H1 (cell line): ENCODE measurements at regions not wholly inside any gene's neighbourhood (a gene's known extent, or its start where the extent isn't known, plus 50 kb on each side); places are given as distances from the start of the nearest gene placed in this dataset.

Experiments used
- CTCF ChIA-PET: fragments of 300-600 bp; sonication (Branson Sonifier 250); formaldehyde crosslinking; loops from one replicate; lab custom pipeline; 2021; ENCODE audit not compliant: partially characterized antibody; lab: Charles Lee
- POLR2A ChIA-PET: fragments of 300-600 bp; sonication (Branson Sonifier 250); formaldehyde crosslinking; loops from one replicate; lab custom pipeline; 2021; ENCODE audit warnings: inconsistent platforms; ENCODE audit not compliant: partially characterized antibody; lab: Charles Lee
- DNase-seq, 2 experiments: peaks; one replicate each; pipeline versions ENCODE4 v3.0.0 to v3.0.0-alpha.2; 2010 to 2022; ENCODE audit warnings: low spot score in 2 of 2, low read depth in 1 of 2, mixed read lengths in 1 of 2
- FAIRE-seq: peaks from 2 replicates; lab custom pipeline; 2011; peaks lifted over from hg19 to GRCh38; lab: Jason Lieb, UNC
- H2AFZ ChIP-seq: 2 replicates; pipeline ENCODE4 v1.8.1; 2012; ENCODE audit warnings: low read length, inconsistent platforms
- H2AK5ac ChIP-seq: 2 replicates; pipeline ENCODE4 v1.6.1; 2013; ENCODE audit warnings: low read depth, low read length
- H2BK120ac ChIP-seq: replicated peaks from 2 replicates; pipeline ENCODE3; 2013; ENCODE audit warnings: low read depth, low read length, inconsistent platforms
- H2BK12ac ChIP-seq: 2 replicates; pipeline ENCODE4 v1.6.1; 2013; ENCODE audit warnings: low read depth, low read length
- H2BK15ac ChIP-seq: 2 replicates; pipeline ENCODE4 v1.6.1; 2013; ENCODE audit warnings: low read length
- H2BK20ac ChIP-seq: 2 replicates; pipeline ENCODE4 v1.6.1; 2013; ENCODE audit warnings: low read length
- H2BK5ac ChIP-seq: 2 replicates; pipeline ENCODE4 v1.6.1; 2013; ENCODE audit warnings: low read depth, low read length
- H3K14ac ChIP-seq: 2 replicates; pipeline ENCODE4 v1.6.1; 2013; ENCODE audit warnings: inconsistent platforms; ENCODE audit not compliant: insufficient read length
- H3K18ac ChIP-seq: 2 replicates; pipeline ENCODE4 v1.6.1; 2013; ENCODE audit warnings: low read length; ENCODE audit errors: extremely low read depth
- H3K23ac ChIP-seq: 2 replicates; pipeline ENCODE4 v1.6.1; 2013; ENCODE audit warnings: inconsistent platforms; ENCODE audit not compliant: insufficient read length
- H3K23me2 ChIP-seq: 2 replicates; pipeline ENCODE4 v1.6.1; 2013; ENCODE audit warnings: low read depth, low read length
- H3K27ac ChIP-seq: 2 replicates; pipeline ENCODE4 v1.6.1; 2011; ENCODE audit warnings: low read depth, low read length, inconsistent platforms
- H3K27me3 ChIP-seq, 4 experiments: replicated peaks in 1 of 4; 1 replicate in 1 of 4; 2 replicates in 3 of 4; pipeline versions ENCODE4 v1.6.1 to v1.8.1; 2011 to 2013; ENCODE audit warnings: low read length in 3 of 4, mild to moderate bottlenecking in 3 of 4, inconsistent platforms in 2 of 4, mixed read lengths in 2 of 4, moderate library complexity in 1 of 4; ENCODE audit not compliant: control insufficient read depth in 3 of 4, insufficient read depth in 3 of 4; ENCODE audit errors: extremely low read depth in 1 of 4
- H3K36me3 ChIP-seq, 4 experiments: 2 replicates each; pipeline versions ENCODE4 v1.6.1 to v1.8.1; 2011 to 2013; ENCODE audit warnings: mild to moderate bottlenecking in 4 of 4, low read length in 3 of 4, moderate library complexity in 2 of 4, control low read depth in 1 of 4, inconsistent platforms in 1 of 4; ENCODE audit not compliant: insufficient read depth in 4 of 4, control insufficient read depth in 2 of 4
- H3K4ac ChIP-seq: replicated peaks from 2 replicates; pipeline ENCODE3; 2013; ENCODE audit warnings: low read length, low read depth, mixed read lengths, inconsistent platforms; ENCODE audit not compliant: insufficient read length
- H3K4me1 ChIP-seq, 4 experiments: replicated peaks in 1 of 4; 1 replicate in 1 of 4; 2 replicates in 3 of 4; pipeline versions ENCODE4 v1.6.1 to v1.8.1; 2011 to 2013; ENCODE audit warnings: low read length in 3 of 4, inconsistent platforms in 2 of 4, mixed read lengths in 1 of 4; ENCODE audit not compliant: insufficient read depth in 4 of 4, control insufficient read depth in 3 of 4
- H3K4me2 ChIP-seq, 2 experiments: 2 replicates each; pipeline versions ENCODE4 v1.6.1 to v1.8.1; 2011 to 2013; ENCODE audit warnings: low read depth in 2 of 2, low read length in 2 of 2, control low read depth in 1 of 2, inconsistent platforms in 1 of 2, mild to moderate bottlenecking in 1 of 2; ENCODE audit not compliant: insufficient read depth in 1 of 2
- H3K4me3 ChIP-seq, 4 experiments: fragments of 200-600, 300-600 bp in 1 of 4; sonication (generic), shearing (Covaris generic), sonication (Bioruptor Twin) in 1 of 4; 2 replicates each; pipeline versions ENCODE4 v1.5.1 to v1.8.1; 2011 to 2016; ENCODE audit warnings: low read length in 4 of 4, low read depth in 3 of 4, control low read depth in 2 of 4, inconsistent platforms in 2 of 4, mild to moderate bottlenecking in 2 of 4, mixed read lengths in 1 of 4, moderate library complexity in 1 of 4; ENCODE audit not compliant: insufficient read depth in 2 of 4; ENCODE audit errors: extremely low read depth in 1 of 4
- H3K56ac ChIP-seq: replicated peaks from 2 replicates; pipeline ENCODE3; 2013; ENCODE audit warnings: low read depth, mild to moderate bottlenecking, mixed read lengths, low read length, inconsistent platforms; ENCODE audit not compliant: insufficient read length
- H3K79me1 ChIP-seq: 2 replicates; pipeline ENCODE4 v1.6.1; 2013; ENCODE audit warnings: low read depth, low read length, control low read depth
- H3K79me2 ChIP-seq, 2 experiments: 2 replicates each; pipeline versions ENCODE4 v1.6.1 to v1.8.1; 2012 to 2013; ENCODE audit warnings: low read length in 2 of 2, mild to moderate bottlenecking in 2 of 2, inconsistent platforms in 1 of 2; ENCODE audit not compliant: insufficient read depth in 2 of 2, control insufficient read depth in 1 of 2
- H3K9ac ChIP-seq, 4 experiments: replicated peaks in 1 of 4; 1 replicate in 1 of 4; 2 replicates in 3 of 4; pipeline versions ENCODE4 v1.6.1 to v1.8.1; 2011 to 2013; ENCODE audit warnings: low read depth in 3 of 4, low read length in 3 of 4, control low read depth in 2 of 4, mild to moderate bottlenecking in 2 of 4, moderate library complexity in 2 of 4, inconsistent platforms in 1 of 4; ENCODE audit errors: extremely low read depth in 1 of 4
- H3K9me3 ChIP-seq, 2 experiments: 2 replicates each; pipeline versions ENCODE4 v1.6.1 to v1.8.1; 2012 to 2013; ENCODE audit warnings: mild to moderate bottlenecking in 2 of 2, moderate library complexity in 2 of 2, control low read depth in 1 of 2, inconsistent platforms in 1 of 2, low read depth in 1 of 2, low read length in 1 of 2, mixed read lengths in 1 of 2; ENCODE audit not compliant: insufficient read depth in 2 of 2
- H4K20me1 ChIP-seq, 2 experiments: replicated peaks in 1 of 2; 2 replicates each; pipeline versions ENCODE3 to v1.8.1; 2011 to 2013; ENCODE audit warnings: inconsistent platforms in 2 of 2, low read length in 2 of 2, mild to moderate bottlenecking in 1 of 2; ENCODE audit not compliant: insufficient read depth in 2 of 2, control insufficient read depth in 1 of 2
- H4K5ac ChIP-seq: 2 replicates; pipeline ENCODE4 v1.6.1; 2013; ENCODE audit warnings: low read length, low read depth, mixed read lengths, inconsistent platforms; ENCODE audit not compliant: insufficient read length
- H4K8ac ChIP-seq: 2 replicates; pipeline ENCODE4 v1.8.0; 2013; ENCODE audit warnings: mild to moderate bottlenecking, moderate library complexity, low read length, inconsistent platforms; ENCODE audit not compliant: insufficient read depth; ENCODE audit errors: extremely low read depth
- H4K91ac ChIP-seq: replicated peaks from 2 replicates; pipeline ENCODE3; 2013; ENCODE audit warnings: low read length, mixed read lengths, inconsistent platforms; ENCODE audit not compliant: insufficient read length
- EP300 ChIP-seq, 2 experiments: IDR thresholded peaks; 1 replicate in 1 of 2; 2 replicates in 1 of 2; pipeline ENCODE4 v1.6.1; 2011 to 2012; ENCODE audit warnings: low read depth in 2 of 2, low read length in 2 of 2, mild to moderate bottlenecking in 2 of 2, borderline replicate concordance in 1 of 2, inconsistent platforms in 1 of 2, moderate library complexity in 1 of 2
- HDAC6 ChIP-seq: IDR thresholded peaks from one replicate; pipeline ENCODE4 v1.7.1; 2012; ENCODE audit warnings: low read depth, mild to moderate bottlenecking, inconsistent platforms, low read length, moderate library complexity
- SAP30 ChIP-seq: fragments of 300-600 bp; sonication (generic); IDR thresholded peaks from 2 replicates; pipeline ENCODE4 v1.7.1; 2012; ENCODE audit warnings: low read length, moderate library complexity, mild to moderate bottlenecking, inconsistent platforms; ENCODE audit not compliant: insufficient read depth, insufficient replicate concordance
- SIN3A ChIP-seq, 2 experiments: IDR thresholded peaks in 1 of 2; conservative IDR thresholded peaks in 1 of 2; 2 replicates each; pipeline ENCODE4 v1.6.1; 2011 to 2012; ENCODE audit warnings: low read length in 2 of 2, improper control_type of control experiment in 1 of 2, low read depth in 1 of 2, mild to moderate bottlenecking in 1 of 2
- ZNF274 ChIP-seq: IDR thresholded peaks from 2 replicates; pipeline ENCODE4 v1.7.0; 2012; ENCODE audit warnings: low read length, borderline replicate concordance; ENCODE audit errors: extremely low read depth
- WGBS, 2 experiments: shearing (Covaris generic) in 1 of 2; methylation state at CpG; one replicate each; pipeline versions ENCODE4 v1.1.6 to v1.1.7; 2013 to 2015; ENCODE audit warnings: low lambda C conversion rate in 2 of 2, mixed read lengths in 2 of 2, inconsistent platforms in 1 of 2, low coverage in 1 of 2, missing lambda C conversion rate in 1 of 2; ENCODE audit not compliant: insufficient replicate concordance in 2 of 2, insufficient coverage in 1 of 2, insufficient read length in 1 of 2; ENCODE audit errors: extremely low coverage in 1 of 2, missing lambda C conversion rate in 1 of 2; 5-methylcytosine and 5-hydroxymethylcytosine counted together
- TF ChIP-seq, protein P1 (sequence below), 3 experiments: IDR thresholded peaks; 1 replicate in 2 of 3; 2 replicates in 1 of 3; pipeline versions ENCODE4 v1.5.1 to v1.6.1; 2011; ENCODE audit warnings: low read length in 3 of 3, mild to moderate bottlenecking in 3 of 3, inconsistent platforms in 2 of 3, low read depth in 1 of 3, moderate library complexity in 1 of 3; ENCODE audit not compliant: insufficient read depth in 1 of 3; ENCODE audit errors: control extremely low read depth in 1 of 3

GRCh38 chr6:139951172-139951571 is 576.7 kb upstream of the CITED2 start:
- no peak for FAIRE-seq
- H3K79me1 ChIP-seq = no peaks in the 10 kb centered on the region
- WGBS, 2 experiments = 64% methylated on average over 3 of the region's 3 CpGs; no CpG with 5 or more reads in 1 of the 2 experiments

More at GRCh38 chr6:139951172-139951571, 576.7 kb upstream of the CITED2 start:
- Histone ChIP-seq H2AK5ac (no peak overlapping the region), H3K4ac (no peak overlapping the region), H4K91ac (no peak overlapping the region), H3K79me2 (no peaks in the 10 kb centered on the region), H3K23ac (no peak overlapping the region), H3K14ac (no peak overlapping the region), H3K56ac (no peak overlapping the region), H3K4me1 (no peaks in the 10 kb centered on the region), H4K5ac (no peak overlapping the region), H2BK20ac (no peak overlapping the region), H3K4me3 (no peak overlapping the region), H3K9ac (no peak overlapping the region), H2BK5ac (no peak overlapping the region), H4K20me1 (no peaks in the 10 kb centered on the region), H2AFZ (no peak overlapping the region), H3K4me2 (no peak overlapping the region), H4K8ac (no peak overlapping the region), H3K36me3 (no peaks in the 10 kb centered on the region), H3K9me3 (peaks cover 0 to 3% of the 10 kb centered on the region in 2 experiments; a peak in 1 of 4 replicates), H2BK15ac (no peak overlapping the region), H3K27me3 (no peaks in the 10 kb centered on the region), H3K18ac (no peak overlapping the region), H3K23me2 (no peaks in the 10 kb centered on the region), H3K27ac (no peak overlapping the region), H2BK120ac (no peak overlapping the region), H2BK12ac (no peak overlapping the region)
- no peak for DNase-seq
- ChIA-PET POLR2A (no interaction called here), CTCF (no interaction called here)
- TF ChIP-seq SAP30 (no peak), SIN3A (conservative IDR thresholded peaks at IDR 0.05 in 1 of 2, IDR thresholded peaks at IDR 0.05 in 1 of 2; ENCODE audit: low read depth in 1 of 2, low read length in 2 of 2) (no peak), ZNF274 (no peak), EP300 (IDR thresholded peaks at IDR 0.05; ENCODE audit: borderline replicate concordance in 1 of 2, low read depth in 2 of 2, low read length in 2 of 2) (no peak), HDAC6 (no peak)
- TF ChIP-seq, protein P1, sequence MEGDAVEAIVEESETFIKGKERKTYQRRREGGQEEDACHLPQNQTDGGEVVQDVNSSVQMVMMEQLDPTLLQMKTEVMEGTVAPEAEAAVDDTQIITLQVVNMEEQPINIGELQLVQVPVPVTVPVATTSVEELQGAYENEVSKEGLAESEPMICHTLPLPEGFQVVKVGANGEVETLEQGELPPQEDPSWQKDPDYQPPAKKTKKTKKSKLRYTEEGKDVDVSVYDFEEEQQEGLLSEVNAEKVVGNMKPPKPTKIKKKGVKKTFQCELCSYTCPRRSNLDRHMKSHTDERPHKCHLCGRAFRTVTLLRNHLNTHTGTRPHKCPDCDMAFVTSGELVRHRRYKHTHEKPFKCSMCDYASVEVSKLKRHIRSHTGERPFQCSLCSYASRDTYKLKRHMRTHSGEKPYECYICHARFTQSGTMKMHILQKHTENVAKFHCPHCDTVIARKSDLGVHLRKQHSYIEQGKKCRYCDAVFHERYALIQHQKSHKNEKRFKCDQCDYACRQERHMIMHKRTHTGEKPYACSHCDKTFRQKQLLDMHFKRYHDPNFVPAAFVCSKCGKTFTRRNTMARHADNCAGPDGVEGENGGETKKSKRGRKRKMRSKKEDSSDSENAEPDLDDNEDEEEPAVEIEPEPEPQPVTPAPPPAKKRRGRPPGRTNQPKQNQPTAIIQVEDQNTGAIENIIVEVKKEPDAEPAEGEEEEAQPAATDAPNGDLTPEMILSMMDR (IDR thresholded peaks at IDR 0.05; ENCODE audit: control extremely low read depth in 1 of 3, insufficient read depth in 1 of 3, low read depth in 1 of 3, low read length in 3 of 3) = no peak
